Neuronal stem cell (in vitro differentiated cells): ENCODE measurements at regions not wholly inside any gene's neighbourhood (a gene's known extent, or its start where the extent isn't known, plus 50 kb on each side); places are given as distances from the start of the nearest gene placed in this dataset.
"Not testable (repeated sequence)": the region's sequence is repeated elsewhere in the genome, so short reads cannot be mapped to it uniquely, and the experiment has no call there.

Source experiments
- DNase-seq: peaks from one replicate; pipeline ENCODE4 v3.0.0-alpha.2; 2013; ENCODE audit warnings: low spot score
- H2AFZ ChIP-seq: one replicate; pipeline ENCODE4 v1.6.1; 2013; ENCODE audit warnings: mild to moderate bottlenecking, low read length, inconsistent platforms
- H2AK5ac ChIP-seq: 2 replicates; pipeline ENCODE4 v1.6.1; 2013; ENCODE audit warnings: low read depth, mild to moderate bottlenecking, inconsistent platforms, low read length, moderate library complexity, mixed read lengths
- H2BK120ac ChIP-seq: 2 replicates; pipeline ENCODE4 v1.6.1; 2013; ENCODE audit warnings: low read depth, mild to moderate bottlenecking, inconsistent platforms, low read length, moderate library complexity, mixed read lengths
- H2BK12ac ChIP-seq: one replicate; pipeline ENCODE4 v1.6.1; 2013; ENCODE audit warnings: low read length, inconsistent platforms
- H2BK15ac ChIP-seq: 2 replicates; pipeline ENCODE4 v1.6.1; 2013; ENCODE audit warnings: mild to moderate bottlenecking, low read length, inconsistent platforms, mixed read lengths
- H2BK5ac ChIP-seq: one replicate; pipeline ENCODE4 v1.6.1; 2013; ENCODE audit warnings: inconsistent platforms, mild to moderate bottlenecking, low read length, moderate library complexity
- H3K14ac ChIP-seq: one replicate; pipeline ENCODE4 v1.6.1; 2013; ENCODE audit warnings: low read length, inconsistent platforms
- H3K18ac ChIP-seq: 2 replicates; pipeline ENCODE4 v1.6.1; 2013; ENCODE audit warnings: low read length, inconsistent platforms
- H3K23ac ChIP-seq: 2 replicates; pipeline ENCODE4 v1.6.1; 2013; ENCODE audit warnings: low read depth, mild to moderate bottlenecking, mixed read lengths, low read length, inconsistent platforms; ENCODE audit not compliant: poor library complexity
- H3K27ac ChIP-seq: replicated peaks from 3 replicates; pipeline ENCODE4 v1.5.1; 2013; ENCODE audit warnings: low read length, inconsistent platforms
- H3K27me3 ChIP-seq, 3 experiments: 2 replicates each; pipeline ENCODE4 v1.6.1; 2013; ENCODE audit warnings: low read length in 3 of 3, mild to moderate bottlenecking in 2 of 3, inconsistent platforms in 1 of 3, low read depth in 1 of 3, mixed read lengths in 1 of 3, moderate library complexity in 1 of 3; ENCODE audit not compliant: control insufficient read depth in 3 of 3, insufficient read depth in 3 of 3
- H3K36me3 ChIP-seq, 2 donors: replicated peaks in 1 of 2; 2 replicates each; pipeline ENCODE4 v1.6.1; 2013; ENCODE audit warnings: low read length in 2 of 2; ENCODE audit not compliant: control insufficient read depth in 2 of 2, insufficient read depth in 2 of 2
- H3K4ac ChIP-seq: 2 replicates; pipeline ENCODE4 v1.6.1; 2013; ENCODE audit warnings: inconsistent platforms, mild to moderate bottlenecking, low read length, moderate library complexity
- H3K4me1 ChIP-seq, 2 donors: 1 replicate in 1 of 2; 2 replicates in 1 of 2; pipeline ENCODE4 v1.6.1; 2013; ENCODE audit warnings: low read length in 2 of 2, low read depth in 1 of 2; ENCODE audit not compliant: control insufficient read depth in 2 of 2, insufficient read depth in 1 of 2
- H3K4me2 ChIP-seq: one replicate; pipeline ENCODE4 v1.6.1; 2013; ENCODE audit warnings: mild to moderate bottlenecking, low read length, inconsistent platforms; ENCODE audit not compliant: insufficient read depth, poor library complexity, severe bottlenecking
- H3K4me3 ChIP-seq, 2 donors: 2 replicates each; pipeline ENCODE4 v1.5.1; 2013; ENCODE audit warnings: low read length in 2 of 2, mild to moderate bottlenecking in 2 of 2, inconsistent platforms in 1 of 2, moderate library complexity in 1 of 2
- H3K79me1 ChIP-seq: one replicate; pipeline ENCODE4 v1.6.1; 2013; ENCODE audit warnings: low read depth, mild to moderate bottlenecking, inconsistent platforms, low read length, moderate library complexity
- H3K9ac ChIP-seq: one replicate; pipeline ENCODE4 v1.6.1; 2013; ENCODE audit warnings: mild to moderate bottlenecking, low read depth, low read length, inconsistent platforms; ENCODE audit not compliant: poor library complexity
- H3K9me3 ChIP-seq, 2 donors: replicated peaks in 1 of 2; 2 replicates each; pipeline versions ENCODE3 to v1.6.1; 2013; ENCODE audit warnings: low read length in 2 of 2, mild to moderate bottlenecking in 2 of 2, inconsistent platforms in 1 of 2, low read depth in 1 of 2, mixed read lengths in 1 of 2, moderate library complexity in 1 of 2; ENCODE audit not compliant: control insufficient read depth in 2 of 2, insufficient read depth in 1 of 2
- H4K8ac ChIP-seq: one replicate; pipeline ENCODE4 v1.6.1; 2013; ENCODE audit warnings: low read depth, mild to moderate bottlenecking, inconsistent platforms, low read length, moderate library complexity
- H4K91ac ChIP-seq: one replicate; pipeline ENCODE4 v1.6.1; 2013; ENCODE audit warnings: low read length, low read depth, mild to moderate bottlenecking, inconsistent platforms; ENCODE audit not compliant: poor library complexity
- WGBS, 2 donors: extraction: QIAGEN DNeasy Blood & Tissue Kit; methylation state at CpG; one replicate each; pipeline ENCODE4 v1.1.7; 2013; ENCODE audit warnings: missing lambda C conversion rate in 2 of 2, mixed read lengths in 1 of 2; ENCODE audit not compliant: insufficient read length in 2 of 2, insufficient replicate concordance in 1 of 2; ENCODE audit errors: extremely low coverage in 2 of 2; 5-methylcytosine and 5-hydroxymethylcytosine counted together

DNA sequence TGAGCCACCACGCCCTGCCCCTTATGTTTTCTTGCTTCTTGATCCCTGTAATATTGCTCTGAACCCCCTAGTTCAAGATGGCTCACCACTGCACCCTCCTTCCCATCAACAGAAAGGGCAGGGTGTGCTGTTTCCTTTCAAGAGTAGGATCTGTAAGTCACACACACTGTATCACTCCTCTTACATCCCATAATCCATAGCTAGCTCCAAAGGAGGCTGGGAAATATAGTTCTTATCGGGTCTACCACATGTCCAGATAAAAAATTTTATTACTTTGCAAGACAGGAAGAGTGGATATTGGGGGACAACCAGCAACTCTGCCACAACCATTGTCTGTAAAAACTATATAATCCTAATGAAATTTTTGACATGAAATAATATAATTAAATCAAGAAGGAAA is 79.6 kb downstream of the C9orf50 start:
- Histone ChIP-seq H3K9ac (no peak overlapping the region), H3K27ac (no peak overlapping the region), H2BK12ac (no peak overlapping the region), H3K79me1 (no peaks in the 10 kb centered on the region), H3K23ac (no peak overlapping the region), H3K14ac (no peak overlapping the region), H3K4me2 (no peak overlapping the region), H2BK5ac (no peak overlapping the region), H2BK15ac (no peak overlapping the region), H3K9me3 (peaks cover 1 to 5% of the 10 kb centered on the region in 2 donors), H3K27me3 (no peaks in the 10 kb centered on the region), H3K36me3 (no peaks in the 10 kb centered on the region), H2AFZ (no peak overlapping the region), H4K91ac (no peak overlapping the region), H4K8ac (no peak overlapping the region), H3K4ac (no peak overlapping the region), H3K4me1 (no peaks in the 10 kb centered on the region), H3K4me3 (no peak overlapping the region), H2BK120ac (no peak overlapping the region), H3K18ac (no peak overlapping the region), H2AK5ac (no peak overlapping the region)
- WGBS, 2 donors = no CpG with 5 or more reads among the region's 2 CpGs
- DNase-seq = no peak

DNA sequence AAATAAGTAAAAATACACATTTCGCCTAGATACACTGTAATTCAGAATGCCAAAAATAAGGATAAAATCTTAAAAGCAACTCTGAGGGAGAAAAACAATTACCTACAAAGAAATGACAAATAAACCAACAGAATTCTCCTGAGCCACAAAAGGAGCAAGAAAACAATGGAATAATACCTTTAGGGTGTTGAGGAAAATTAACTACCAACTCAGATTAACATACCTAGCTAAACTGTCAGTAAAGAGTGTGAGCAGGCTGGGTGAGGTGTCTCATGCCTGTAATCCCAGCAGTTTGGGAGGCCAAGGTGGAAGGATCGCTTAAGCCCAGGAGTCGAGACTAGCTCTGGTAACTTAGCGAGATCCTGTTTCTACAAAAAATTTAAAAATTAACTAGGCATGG is 81.5 kb downstream of the C9orf50 start:
- Histone ChIP-seq H3K9ac (no peak overlapping the region), H2BK15ac (no peak overlapping the region), H2BK120ac (no peak overlapping the region), H3K23ac (no peak overlapping the region), H4K8ac (no peak overlapping the region), H3K4me3 (no peak overlapping the region), H2BK5ac (no peak overlapping the region), H3K4me2 (no peak overlapping the region), H2AK5ac (no peak overlapping the region), H3K4ac (no peak overlapping the region), H3K27ac (no peak overlapping the region), H3K4me1 (no peaks in the 10 kb centered on the region), H4K91ac (no peak overlapping the region), H2BK12ac (no peak overlapping the region), H3K36me3 (no peaks in the 10 kb centered on the region), H3K79me1 (no peaks in the 10 kb centered on the region), H3K18ac (no peak overlapping the region), H3K14ac (no peak overlapping the region), H3K9me3 (peaks cover 1 to 5% of the 10 kb centered on the region in 2 donors), H2AFZ (no peak overlapping the region), H3K27me3 (no peaks in the 10 kb centered on the region)
- no peak for DNase-seq
- WGBS, 2 donors = no CpG with 5 or more reads among the region's 4 CpGs

DNA sequence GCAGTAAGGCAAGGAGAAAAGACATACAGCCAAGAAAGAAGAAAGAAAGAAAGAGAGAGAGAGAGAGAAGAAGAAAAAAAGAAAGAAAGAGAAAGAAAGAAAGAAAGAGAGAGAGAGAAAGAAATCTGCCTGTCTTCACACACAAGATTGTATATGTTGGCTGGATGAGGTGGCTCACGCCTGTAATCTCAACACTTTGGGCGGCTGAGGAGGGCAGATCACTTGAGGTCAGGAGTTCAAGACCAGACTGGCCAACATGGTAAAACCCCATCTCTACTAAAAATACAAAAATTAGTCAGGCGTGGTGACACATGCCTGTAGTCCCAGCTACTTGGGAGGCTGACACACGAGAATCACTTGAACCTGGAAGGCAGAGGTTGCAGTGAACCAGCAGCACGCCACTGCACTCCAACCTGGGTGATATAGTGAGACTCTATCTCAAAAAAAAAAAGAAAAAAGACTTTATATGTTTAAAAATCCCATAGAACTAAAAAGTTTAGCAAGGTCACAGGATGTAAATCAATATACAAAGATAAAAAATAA is 89.0 kb downstream of the C9orf50 start:
- DNase-seq, H2BK5ac ChIP-seq, H2AK5ac ChIP-seq, H3K27me3 ChIP-seq, H3K4me3 ChIP-seq, H3K18ac ChIP-seq, H4K91ac ChIP-seq, H4K8ac ChIP-seq, H2AFZ ChIP-seq, H2BK12ac ChIP-seq, H3K9ac ChIP-seq, H3K4me1 ChIP-seq, H3K4ac ChIP-seq, H2BK15ac ChIP-seq, H3K9me3 ChIP-seq, H3K14ac ChIP-seq, H3K79me1 ChIP-seq, H3K36me3 ChIP-seq, H3K4me2 ChIP-seq, H3K27ac ChIP-seq, H3K23ac ChIP-seq, H2BK120ac ChIP-seq: not testable (repeated sequence)
- no CpG with 5 or more reads among the region's 5 CpGs for WGBS, 2 donors

DNA sequence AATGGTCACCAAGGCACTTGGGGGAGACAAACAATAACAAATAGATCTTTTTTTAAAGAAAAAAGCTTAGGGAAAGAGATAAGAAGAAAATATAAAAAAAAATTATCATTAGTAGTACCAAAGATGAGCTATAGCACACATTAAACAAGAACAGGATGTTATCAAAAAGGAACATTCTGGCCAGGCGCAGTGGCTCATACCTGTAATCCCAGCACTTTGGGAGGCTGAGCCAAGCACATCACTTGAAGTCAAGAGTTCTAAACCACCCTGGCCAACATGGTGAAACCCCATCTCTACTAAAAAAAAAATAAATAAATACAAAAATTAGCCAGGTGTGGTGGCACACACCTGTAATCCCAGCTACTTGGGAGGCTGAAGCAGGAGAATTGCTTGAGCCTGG is 92.9 kb downstream of the C9orf50 start:
- not testable (repeated sequence) for H3K14ac ChIP-seq, H2BK5ac ChIP-seq, H2BK120ac ChIP-seq, H3K4me3 ChIP-seq, H3K18ac ChIP-seq, H3K4ac ChIP-seq, H2AK5ac ChIP-seq, H2AFZ ChIP-seq, DNase-seq, H3K9ac ChIP-seq, H3K4me2 ChIP-seq, H3K27ac ChIP-seq, H4K91ac ChIP-seq, H3K27me3 ChIP-seq, H4K8ac ChIP-seq, H3K36me3 ChIP-seq, H3K23ac ChIP-seq, H3K79me1 ChIP-seq, H2BK12ac ChIP-seq, H3K4me1 ChIP-seq, H2BK15ac ChIP-seq
- WGBS, 2 donors = no CpG with 5 or more reads among the region's 1 CpG
- H3K9me3 ChIP-seq = peaks cover 2 to 22% of the 10 kb centered on the region in 2 donors
